ENCODE measurements at regions not wholly inside any gene's neighbourhood (a gene's known extent, or its start where the extent isn't known, plus 50 kb on each side); places are given as distances from the start of the nearest gene placed in this dataset.

- no peak for FAIRE-seq
- no peak for DNase-seq (ENCODE audit: insufficient read length, low spot score)
- TF ChIP-seq SPI1 (IDR thresholded peaks at IDR 0.05; ENCODE audit: low read depth, low read length) (no peak), PAX5 (IDR thresholded peaks at IDR 0.05; ENCODE audit: insufficient read depth, low read length, severe bottlenecking) (no peak), POU2F2 (IDR thresholded peaks at IDR 0.05; ENCODE audit: low read depth, low read length) (no peak), POLR2AphosphoS5 (IDR thresholded peaks at IDR 0.05; ENCODE audit: low read depth, low read length) (no peak)
Measured at GRCh38 chr20:4455301-4455701, 206.2 kb upstream of the ADRA1D start.

GRCh38 chr20:4454111-4454510 lies 205.0 kb upstream of the ADRA1D start:
- DNase-seq (ENCODE audit: insufficient read length, low spot score) (no peak), FAIRE-seq (no peak)
- TF ChIP-seq TAF1 (IDR thresholded peaks at IDR 0.05; ENCODE audit: low read depth, low read length) (no peak), POLR2AphosphoS5 (IDR thresholded peaks at IDR 0.05; ENCODE audit: low read depth, low read length) (no peak), SPI1 (IDR thresholded peaks at IDR 0.05; ENCODE audit: low read depth, low read length) (no peak), PAX5 (IDR thresholded peaks at IDR 0.05; ENCODE audit: insufficient read depth, low read length, severe bottlenecking) (no peak), POU2F2 (IDR thresholded peaks at IDR 0.05; ENCODE audit: low read depth, low read length) (no peak), POLR2A (IDR thresholded peaks at IDR 0.05; ENCODE audit: low read depth, low read length) (no peak)

- no peak for FAIRE-seq
- no peak for DNase-seq (ENCODE audit: insufficient read length, low spot score)
- no peak for TF ChIP-seq SPI1 (IDR thresholded peaks at IDR 0.05; ENCODE audit: low read depth, low read length)
- TF ChIP-seq PAX5 (IDR thresholded peaks at IDR 0.05; ENCODE audit: insufficient read depth, low read length, severe bottlenecking) = no peak
- no peak for TF ChIP-seq TAF1 (IDR thresholded peaks at IDR 0.05; ENCODE audit: low read depth, low read length)
- no peak for TF ChIP-seq POLR2A (IDR thresholded peaks at IDR 0.05; ENCODE audit: low read depth, low read length)
- no peak for TF ChIP-seq POLR2AphosphoS5 (IDR thresholded peaks at IDR 0.05; ENCODE audit: low read depth, low read length)
- no peak for TF ChIP-seq POU2F2 (IDR thresholded peaks at IDR 0.05; ENCODE audit: low read depth, low read length)
Measured at GRCh38 chr20:4453359-4453758, 204.3 kb upstream of the ADRA1D start.

- DNase-seq (ENCODE audit: insufficient read length, low spot score) (no peak), FAIRE-seq (no peak)
- TF ChIP-seq POLR2A (IDR thresholded peaks at IDR 0.05; ENCODE audit: low read depth, low read length) (no peak), POLR2AphosphoS5 (IDR thresholded peaks at IDR 0.05; ENCODE audit: low read depth, low read length) (no peak), SPI1 (IDR thresholded peaks at IDR 0.05; ENCODE audit: low read depth, low read length) (no peak), POU2F2 (IDR thresholded peaks at IDR 0.05; ENCODE audit: low read depth, low read length) (no peak), PAX5 (IDR thresholded peaks at IDR 0.05; ENCODE audit: insufficient read depth, low read length, severe bottlenecking) (no peak), TAF1 (IDR thresholded peaks at IDR 0.05; ENCODE audit: low read depth, low read length) (no peak)
Measured at GRCh38 chr20:4451487-4452081, 202.5 kb upstream of the ADRA1D start.

GRCh38 chr20:4449957-4450715 lies 201.0 kb upstream of the ADRA1D start:
- FAIRE-seq (no peak), DNase-seq (ENCODE audit: insufficient read length, low spot score) (no peak)
- no peak for TF ChIP-seq SPI1 (IDR thresholded peaks at IDR 0.05; ENCODE audit: low read depth, low read length)
- TF ChIP-seq TAF1 (IDR thresholded peaks at IDR 0.05; ENCODE audit: low read depth, low read length) = no peak
- TF ChIP-seq POLR2A (IDR thresholded peaks at IDR 0.05; ENCODE audit: low read depth, low read length) = no peak
- no peak for TF ChIP-seq POU2F2 (IDR thresholded peaks at IDR 0.05; ENCODE audit: low read depth, low read length)
- TF ChIP-seq PAX5 (IDR thresholded peaks at IDR 0.05; ENCODE audit: insufficient read depth, low read length, severe bottlenecking) = no peak
- TF ChIP-seq POLR2AphosphoS5 (IDR thresholded peaks at IDR 0.05; ENCODE audit: low read depth, low read length) = no peak

- FAIRE-seq (no peak), DNase-seq (ENCODE audit: insufficient read length, low spot score) (no peak)
- no peak for TF ChIP-seq POLR2AphosphoS5 (IDR thresholded peaks at IDR 0.05; ENCODE audit: low read depth, low read length)
- no peak for TF ChIP-seq POU2F2 (IDR thresholded peaks at IDR 0.05; ENCODE audit: low read depth, low read length)
- TF ChIP-seq SPI1 (IDR thresholded peaks at IDR 0.05; ENCODE audit: low read depth, low read length) = no peak
- TF ChIP-seq TAF1 (IDR thresholded peaks at IDR 0.05; ENCODE audit: low read depth, low read length) = no peak
- no peak for TF ChIP-seq PAX5 (IDR thresholded peaks at IDR 0.05; ENCODE audit: insufficient read depth, low read length, severe bottlenecking)
- TF ChIP-seq POLR2A (IDR thresholded peaks at IDR 0.05; ENCODE audit: low read depth, low read length) = no peak
Measured at GRCh38 chr20:4445784-4446183, 196.7 kb upstream of the ADRA1D start.

GRCh38 chr20:4445331-4445730 lies 196.2 kb upstream of the ADRA1D start:
- TF ChIP-seq TAF1 (IDR thresholded peaks at IDR 0.05; ENCODE audit: low read depth, low read length) = no peak
- no peak for DNase-seq (ENCODE audit: insufficient read length, low spot score)
- no peak for FAIRE-seq

- FAIRE-seq (no peak), DNase-seq (ENCODE audit: insufficient read length, low spot score) (no peak)
- TF ChIP-seq SPI1 (IDR thresholded peaks at IDR 0.05; ENCODE audit: low read depth, low read length) (no peak), PAX5 (IDR thresholded peaks at IDR 0.05; ENCODE audit: insufficient read depth, low read length, severe bottlenecking) (no peak), POLR2AphosphoS5 (IDR thresholded peaks at IDR 0.05; ENCODE audit: low read depth, low read length) (no peak), TAF1 (IDR thresholded peaks at IDR 0.05; ENCODE audit: low read depth, low read length) (no peak), POLR2A (IDR thresholded peaks at IDR 0.05; ENCODE audit: low read depth, low read length) (no peak), POU2F2 (IDR thresholded peaks at IDR 0.05; ENCODE audit: low read depth, low read length) (no peak)
Measured at GRCh38 chr20:4444404-4444803, 195.3 kb upstream of the ADRA1D start.

- FAIRE-seq = no peak
- no peak for DNase-seq (ENCODE audit: insufficient read length, low spot score)
Measured at GRCh38 chr20:4443016-4443415, 193.9 kb upstream of the ADRA1D start.

More at GRCh38 chr20:4443016-4443415, 193.9 kb upstream of the ADRA1D start:
- no peak for TF ChIP-seq SPI1 (IDR thresholded peaks at IDR 0.05; ENCODE audit: low read depth, low read length)
- TF ChIP-seq POU2F2 (IDR thresholded peaks at IDR 0.05; ENCODE audit: low read depth, low read length) = no peak
- TF ChIP-seq POLR2A (IDR thresholded peaks at IDR 0.05; ENCODE audit: low read depth, low read length) = no peak
- TF ChIP-seq POLR2AphosphoS5 (IDR thresholded peaks at IDR 0.05; ENCODE audit: low read depth, low read length) = no peak
- TF ChIP-seq PAX5 (IDR thresholded peaks at IDR 0.05; ENCODE audit: insufficient read depth, low read length, severe bottlenecking) = no peak
- no peak for TF ChIP-seq TAF1 (IDR thresholded peaks at IDR 0.05; ENCODE audit: low read depth, low read length)
